Stimulated activated effector memory CD8-positive, alpha-beta T cell treated with anti-CD3 and anti-CD28 coated beads, Interleukin-12 subunit alpha, Interleukin-12 subunit beta, amount 100 ng/mL, for 72 hours (primary cell): ENCODE measurements at regions not wholly inside any gene's neighbourhood (a gene's known extent, or its start where the extent isn't known, plus 50 kb on each side); places are given as distances from the start of the nearest gene placed in this dataset.
A peak's percentile ranks its signal among the peaks of the same experiment; 100 is the strongest.
"Not testable (repeated sequence)": the region's sequence is repeated elsewhere in the genome, so short reads cannot be mapped to it uniquely, and the experiment has no call there.

Source experiments
- ATAC-seq: fragments of 150-1000 bp; cut with Tn5 transposase; 2 replicates; pipeline ENCODE4 v1.10.0; 2021
- DNase-seq, 2 donors: peaks; one replicate each; pipeline ENCODE4 v3.0.0; 2021 to 2022; ENCODE audit warnings: low spot score in 2 of 2
- H3K27ac Mint-ChIP-seq: one replicate; pipeline ENCODE4 v1.8.0; 2022; ENCODE audit warnings: mild to moderate bottlenecking, mixed read lengths
- H3K36me3 Mint-ChIP-seq: one replicate; pipeline ENCODE4 v1.8.0; 2022; ENCODE audit warnings: mild to moderate bottlenecking, mixed read lengths
- H3K4me1 Mint-ChIP-seq: one replicate; pipeline ENCODE4 v1.8.0; 2022; ENCODE audit warnings: mixed read lengths
- H3K4me3 Mint-ChIP-seq: one replicate; pipeline ENCODE4 v1.8.0; 2022; ENCODE audit warnings: mild to moderate bottlenecking, mixed read lengths
- H3K9me3 Mint-ChIP-seq: one replicate; pipeline ENCODE4 v1.8.0; 2022; ENCODE audit warnings: mixed read lengths

DNA sequence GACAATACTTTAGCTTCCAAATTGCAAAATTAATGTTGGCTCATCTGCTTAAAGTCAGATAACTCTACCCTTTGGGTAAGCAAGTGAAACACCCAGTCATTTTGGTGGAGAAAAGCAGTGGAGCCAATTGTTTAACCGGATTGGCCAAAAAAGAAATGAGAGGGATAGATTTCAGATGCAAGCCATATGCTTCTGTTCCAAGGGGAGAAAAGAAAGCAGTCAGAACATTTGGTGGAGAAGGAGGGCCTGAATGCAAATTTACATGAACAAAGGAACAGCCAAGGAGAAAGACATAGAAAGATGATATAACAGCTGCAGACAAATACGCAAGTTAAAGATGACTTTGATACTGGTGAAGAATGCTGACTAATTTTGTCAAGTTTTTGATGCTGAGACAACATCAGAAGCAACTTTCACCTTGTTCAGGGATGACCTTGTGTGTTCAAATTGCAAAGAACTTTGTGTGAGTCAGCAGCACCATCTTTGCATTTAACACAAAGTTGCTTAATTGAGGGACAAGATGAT lies 173.1 kb downstream of the TGFB2 start:
- Mint-ChIP-seq H3K27ac (no peak overlapping the region), H3K4me1 (no peaks in the 10 kb centered on the region), H3K9me3 (no peaks in the 10 kb centered on the region), H3K36me3 (no peaks in the 10 kb centered on the region), H3K4me3 (no peak overlapping the region)
- ATAC-seq (no peak), DNase-seq (no peak)

DNA sequence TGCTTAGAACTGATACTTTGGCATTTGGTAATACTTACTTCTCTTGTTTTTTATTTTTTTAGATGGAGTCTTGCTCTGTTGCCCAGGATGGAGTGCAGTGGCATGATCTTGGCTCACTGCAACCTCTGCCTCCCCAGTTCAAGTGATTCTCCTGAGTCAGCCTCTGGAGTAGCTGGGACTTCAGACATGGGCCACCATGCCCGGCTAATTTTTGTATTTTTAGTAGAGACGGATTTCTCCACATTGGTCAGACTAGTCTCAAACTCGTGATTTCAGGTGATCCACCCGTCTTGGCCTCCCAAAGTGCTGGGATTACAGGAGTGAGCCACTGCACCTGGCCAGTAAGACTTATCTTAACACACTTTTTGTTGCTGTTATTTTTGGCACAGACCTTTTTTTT lies 175.5 kb downstream of the TGFB2 start:
- not testable (repeated sequence) for ATAC-seq, H3K9me3 Mint-ChIP-seq, H3K36me3 Mint-ChIP-seq, DNase-seq, H3K4me1 Mint-ChIP-seq, H3K4me3 Mint-ChIP-seq, H3K27ac Mint-ChIP-seq

DNA sequence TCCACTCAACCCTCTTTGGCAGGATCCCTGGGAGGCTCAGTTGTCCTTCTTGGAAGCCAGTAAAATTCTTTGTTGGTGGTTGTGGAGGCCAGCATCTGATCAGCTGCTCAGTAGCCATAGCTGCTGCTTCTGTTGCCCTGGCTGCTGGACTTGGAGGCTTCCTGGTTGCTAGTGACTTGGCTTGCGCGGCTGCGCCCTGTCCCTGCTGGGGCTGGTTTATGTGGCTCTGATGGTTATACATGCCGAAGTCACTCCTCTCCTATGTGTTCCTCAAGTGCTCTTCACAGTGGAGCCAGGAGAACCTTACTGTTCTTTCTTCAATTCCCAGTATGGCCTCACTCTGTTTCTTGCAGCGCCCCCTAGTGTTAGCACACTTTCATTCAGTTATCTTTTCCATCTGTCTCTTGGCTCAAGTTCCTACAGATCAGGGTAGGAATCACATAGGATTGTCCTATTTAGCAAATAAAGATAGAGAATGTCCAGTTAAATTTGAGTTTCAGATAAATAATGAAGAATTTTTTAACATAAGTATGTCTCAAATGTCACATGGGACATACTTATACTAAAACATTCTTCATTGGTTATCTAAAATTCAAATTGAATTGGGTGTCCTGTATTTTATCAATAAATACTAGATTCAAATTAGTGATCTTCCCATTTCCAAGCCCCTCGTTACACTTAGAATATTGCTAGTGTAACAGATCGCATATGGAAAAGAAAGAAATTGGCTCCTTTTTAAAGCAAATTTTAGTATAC lies 176.5 kb downstream of the TGFB2 start:
- H3K4me1 Mint-ChIP-seq, result no peaks in the 10 kb centered on the region
- H3K36me3 Mint-ChIP-seq, result no peaks in the 10 kb centered on the region
- DNase-seq, result peak; percentile 26 to 63
- ATAC-seq, result no peak
- H3K4me3 Mint-ChIP-seq, result no peak overlapping the region
- no peaks in the 10 kb centered on the region for H3K9me3 Mint-ChIP-seq
- no peak overlapping the region for H3K27ac Mint-ChIP-seq

DNA sequence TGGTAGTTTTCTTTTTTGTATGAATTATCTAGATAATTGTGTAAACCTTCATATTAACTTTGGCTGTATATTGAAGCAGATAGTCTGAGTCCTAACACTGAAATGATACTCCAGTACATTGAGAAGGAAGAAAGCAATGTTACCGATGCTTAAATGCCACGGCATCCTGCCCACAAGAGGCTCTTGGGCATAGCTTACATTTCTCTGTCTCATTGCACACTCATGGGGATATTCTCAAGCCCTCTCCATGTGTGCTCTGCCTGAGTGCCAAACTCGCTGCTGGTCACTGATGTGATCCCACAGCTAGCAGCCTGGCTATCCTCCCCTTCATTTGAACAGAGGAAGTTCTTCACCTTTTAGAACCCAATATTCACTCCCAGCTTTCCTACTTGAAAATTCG lies 179.4 kb downstream of the TGFB2 start:
- no peak for DNase-seq
- Mint-ChIP-seq H3K4me3 (no peak overlapping the region), H3K4me1 (no peaks in the 10 kb centered on the region), H3K27ac (no peak overlapping the region), H3K36me3 (no peaks in the 10 kb centered on the region), H3K9me3 (no peaks in the 10 kb centered on the region)
- no peak for ATAC-seq

DNA sequence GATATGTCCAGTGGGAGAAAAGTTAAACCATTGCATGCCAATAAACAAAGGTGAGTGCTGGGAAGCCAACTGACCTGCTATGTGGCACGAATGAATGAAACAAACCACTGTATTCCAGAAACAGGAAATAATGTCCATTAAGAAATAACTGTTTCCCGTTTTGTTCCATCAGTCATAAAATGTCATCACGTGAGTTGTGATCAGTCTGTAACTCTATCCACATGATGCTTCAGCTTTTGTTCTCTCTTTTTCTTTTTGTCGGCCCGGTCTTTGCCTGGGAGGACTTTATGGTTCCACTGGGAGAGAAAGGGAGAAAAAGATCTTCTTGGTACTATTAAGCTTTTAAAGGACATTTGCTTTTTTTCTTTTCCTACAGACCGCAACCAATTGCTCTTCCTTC lies 179.9 kb downstream of the TGFB2 start:
- ATAC-seq, result no peak
- Mint-ChIP-seq H3K27ac (no peak overlapping the region), H3K9me3 (no peaks in the 10 kb centered on the region), H3K4me3 (no peak overlapping the region), H3K4me1 (no peaks in the 10 kb centered on the region), H3K36me3 (no peaks in the 10 kb centered on the region)
- no peak for DNase-seq

DNA sequence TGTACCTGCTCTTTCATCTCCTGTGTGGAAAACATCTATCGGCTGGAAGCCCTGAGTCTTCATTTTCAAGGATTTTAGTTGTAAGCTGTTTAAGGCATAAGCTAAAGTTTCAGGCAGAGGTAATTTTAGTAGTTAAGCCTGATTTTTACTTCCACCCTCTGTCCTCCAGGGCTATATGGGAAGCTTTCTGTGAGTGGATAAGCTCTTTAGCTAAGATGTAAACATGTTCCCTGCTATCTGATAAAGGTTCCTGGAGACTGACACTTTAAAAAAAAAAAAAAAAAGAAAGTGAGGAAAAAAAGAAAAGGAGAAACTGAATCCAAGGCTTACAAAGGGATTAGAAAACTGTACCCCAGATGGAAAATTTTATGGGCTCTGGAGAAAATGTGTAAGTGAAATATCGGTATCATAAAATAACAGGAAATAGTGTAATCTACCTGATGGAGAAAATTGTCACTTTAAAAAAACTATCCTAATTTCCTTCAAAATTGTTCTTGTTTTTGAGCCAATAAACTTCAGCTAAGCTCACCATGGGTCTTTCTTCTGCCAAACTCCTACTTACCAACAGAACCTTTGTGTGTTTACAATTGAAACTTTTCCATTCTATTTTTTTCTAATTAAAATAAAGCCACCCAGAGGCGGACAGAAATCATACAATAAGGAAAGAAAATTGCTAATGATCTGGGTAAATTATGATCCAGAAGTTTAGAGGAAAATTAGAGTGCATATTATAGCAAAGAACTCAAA lies 180.5 kb downstream of the TGFB2 start:
- H3K36me3 Mint-ChIP-seq, result no peaks in the 10 kb centered on the region
- no peaks in the 10 kb centered on the region for H3K4me1 Mint-ChIP-seq
- no peaks in the 10 kb centered on the region for H3K9me3 Mint-ChIP-seq
- DNase-seq (no peak), ATAC-seq (no peak)
- H3K4me3 Mint-ChIP-seq, result no peak overlapping the region
- no peak overlapping the region for H3K27ac Mint-ChIP-seq

DNA sequence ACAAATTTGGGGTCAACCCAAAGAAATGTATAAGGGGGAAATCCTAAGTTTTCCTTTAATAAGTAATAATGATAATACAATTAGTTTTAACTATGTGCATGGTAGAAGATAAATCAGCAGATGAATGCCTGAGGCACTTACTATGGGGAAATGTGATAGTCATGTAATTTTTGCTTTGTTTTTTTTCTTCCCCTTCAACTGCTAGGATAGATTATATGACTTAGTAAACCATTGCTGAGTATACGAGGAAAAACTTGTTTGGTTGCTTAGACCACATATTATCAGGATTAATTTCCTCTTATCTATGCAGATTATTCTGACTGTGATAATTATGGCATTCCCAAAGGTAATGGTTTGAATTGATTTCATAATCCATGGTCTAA lies 181.1 kb downstream of the TGFB2 start:
- no peak overlapping the region for H3K4me3 Mint-ChIP-seq
- no peak overlapping the region for H3K27ac Mint-ChIP-seq
- ATAC-seq, result no peak
- H3K4me1 Mint-ChIP-seq, result no peaks in the 10 kb centered on the region
- no peak for DNase-seq
- H3K9me3 Mint-ChIP-seq, result no peaks in the 10 kb centered on the region
- no peaks in the 10 kb centered on the region for H3K36me3 Mint-ChIP-seq

DNA sequence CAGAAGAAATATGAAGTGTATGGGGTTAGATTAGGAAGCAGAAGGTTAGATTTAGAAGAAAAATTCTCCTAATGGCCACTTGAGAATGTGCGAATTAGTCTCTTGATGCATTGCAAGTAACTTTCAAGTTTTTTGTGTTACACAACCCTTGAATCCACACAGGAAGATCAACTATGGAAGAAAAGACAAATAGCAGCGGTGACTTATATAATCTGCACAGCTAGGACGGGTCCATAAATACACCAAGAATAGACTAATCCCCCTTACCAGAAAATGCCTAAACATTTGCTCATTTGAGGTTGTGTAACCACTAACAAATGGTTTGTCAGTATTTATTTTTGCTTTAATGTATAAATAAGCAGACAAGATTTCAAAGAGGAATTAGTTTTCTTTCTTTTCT lies 182.6 kb downstream of the TGFB2 start:
- no peak for ATAC-seq
- no peaks in the 10 kb centered on the region for H3K9me3 Mint-ChIP-seq
- H3K27ac Mint-ChIP-seq, result no peak overlapping the region
- H3K36me3 Mint-ChIP-seq, result no peaks in the 10 kb centered on the region
- no peak overlapping the region for H3K4me3 Mint-ChIP-seq
- H3K4me1 Mint-ChIP-seq, result no peaks in the 10 kb centered on the region
- no peak for DNase-seq

DNA sequence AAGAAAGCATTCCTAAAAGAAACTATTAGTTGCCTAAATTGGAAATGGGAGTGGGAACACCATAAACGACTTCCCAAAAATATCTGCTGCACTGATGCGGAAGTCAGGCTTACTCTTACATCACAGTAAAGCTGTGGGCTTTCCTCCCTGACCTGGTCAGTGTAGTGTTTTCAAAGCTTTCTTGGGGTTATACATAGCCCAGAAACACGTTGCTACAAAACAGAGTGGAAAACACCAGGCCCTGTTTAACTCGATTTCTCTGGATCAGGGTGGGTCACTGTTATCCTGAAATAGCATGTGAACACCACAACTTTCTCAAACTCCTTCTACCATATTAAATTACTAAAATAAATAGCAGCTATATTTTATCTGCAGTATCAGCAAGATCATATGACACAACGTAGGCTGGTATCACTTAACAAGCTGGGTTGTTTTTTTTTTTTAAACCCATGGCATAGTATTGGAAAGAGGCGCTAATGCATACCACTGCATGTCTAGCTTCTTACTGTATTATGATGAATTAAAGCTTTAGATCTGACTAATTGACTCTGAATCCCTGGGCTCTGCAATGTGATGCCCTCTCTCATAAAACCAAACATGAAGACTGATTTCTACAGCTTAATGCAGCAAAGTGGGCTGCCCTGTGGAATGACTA lies 184.6 kb downstream of the TGFB2 start:
- Mint-ChIP-seq H3K36me3 (no peaks in the 10 kb centered on the region), H3K9me3 (peaks cover 3% of the 10 kb centered on the region), H3K4me3 (no peak overlapping the region), H3K27ac (no peak overlapping the region), H3K4me1 (no peaks in the 10 kb centered on the region)
- ATAC-seq (no peak), DNase-seq (no peak)

DNA sequence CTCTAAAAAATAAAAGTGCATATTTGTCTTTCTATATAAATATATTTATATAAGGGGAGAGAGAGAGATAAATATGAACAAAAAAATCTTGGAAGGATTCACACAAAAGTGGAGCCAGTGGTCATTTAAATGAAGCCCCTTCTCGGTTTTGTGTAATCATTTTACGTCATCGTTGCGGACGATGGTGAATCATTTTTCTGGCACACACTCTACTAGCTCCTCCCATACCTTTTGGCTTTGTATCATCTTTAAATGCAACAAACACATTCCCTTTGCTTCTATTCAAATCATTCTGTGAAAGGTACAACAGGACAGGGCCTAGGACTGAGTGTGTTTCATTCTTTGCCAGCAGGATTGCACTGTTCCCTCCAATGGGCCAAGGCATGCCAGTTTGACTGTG lies 186.8 kb downstream of the TGFB2 start:
- DNase-seq, result no peak
- ATAC-seq, result no peak
- no peak overlapping the region for H3K4me3 Mint-ChIP-seq
- peaks cover 3% of the 10 kb centered on the region for H3K9me3 Mint-ChIP-seq
- no peaks in the 10 kb centered on the region for H3K36me3 Mint-ChIP-seq
- H3K4me1 Mint-ChIP-seq, result no peaks in the 10 kb centered on the region
- H3K27ac Mint-ChIP-seq, result no peak overlapping the region

DNA sequence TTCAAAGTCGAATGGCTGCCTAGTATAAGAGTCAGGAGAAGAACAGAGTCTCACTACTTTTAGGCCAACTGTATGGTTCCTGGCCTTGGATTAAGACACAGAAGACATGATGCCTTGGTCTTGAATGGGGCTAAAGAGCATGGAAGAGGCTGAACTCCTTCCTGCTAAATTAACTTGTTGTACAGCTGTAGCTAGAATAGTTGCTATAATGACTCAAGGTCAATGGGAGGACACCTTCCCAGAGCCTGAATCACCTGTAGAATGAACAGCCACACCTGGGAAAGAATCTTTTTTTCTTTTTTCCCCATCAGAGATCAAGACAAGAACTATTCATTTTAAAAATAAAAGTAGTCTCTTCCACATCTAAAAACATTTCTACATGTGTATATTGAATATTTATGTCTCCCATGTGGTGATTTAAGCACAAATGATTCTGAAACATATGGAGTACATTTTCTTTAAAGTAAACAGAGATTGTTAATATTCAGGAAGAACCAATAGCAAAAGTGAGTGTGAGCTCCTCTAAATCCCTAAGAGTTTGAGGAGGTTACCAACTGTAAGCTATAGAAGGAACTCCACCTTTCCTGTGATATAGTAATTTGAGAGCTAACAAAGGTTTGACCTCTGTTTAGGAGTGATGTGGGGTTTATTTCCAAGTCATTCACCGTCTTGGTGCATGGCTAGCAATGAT lies 191.3 kb downstream of the TGFB2 start:
- H3K9me3 Mint-ChIP-seq, result peaks cover 3% of the 10 kb centered on the region
- ATAC-seq, result no peak
- no peak for DNase-seq
- no peaks in the 10 kb centered on the region for H3K36me3 Mint-ChIP-seq
- no peaks in the 10 kb centered on the region for H3K4me1 Mint-ChIP-seq
- no peak overlapping the region for H3K27ac Mint-ChIP-seq
- H3K4me3 Mint-ChIP-seq, result no peak overlapping the region

DNA sequence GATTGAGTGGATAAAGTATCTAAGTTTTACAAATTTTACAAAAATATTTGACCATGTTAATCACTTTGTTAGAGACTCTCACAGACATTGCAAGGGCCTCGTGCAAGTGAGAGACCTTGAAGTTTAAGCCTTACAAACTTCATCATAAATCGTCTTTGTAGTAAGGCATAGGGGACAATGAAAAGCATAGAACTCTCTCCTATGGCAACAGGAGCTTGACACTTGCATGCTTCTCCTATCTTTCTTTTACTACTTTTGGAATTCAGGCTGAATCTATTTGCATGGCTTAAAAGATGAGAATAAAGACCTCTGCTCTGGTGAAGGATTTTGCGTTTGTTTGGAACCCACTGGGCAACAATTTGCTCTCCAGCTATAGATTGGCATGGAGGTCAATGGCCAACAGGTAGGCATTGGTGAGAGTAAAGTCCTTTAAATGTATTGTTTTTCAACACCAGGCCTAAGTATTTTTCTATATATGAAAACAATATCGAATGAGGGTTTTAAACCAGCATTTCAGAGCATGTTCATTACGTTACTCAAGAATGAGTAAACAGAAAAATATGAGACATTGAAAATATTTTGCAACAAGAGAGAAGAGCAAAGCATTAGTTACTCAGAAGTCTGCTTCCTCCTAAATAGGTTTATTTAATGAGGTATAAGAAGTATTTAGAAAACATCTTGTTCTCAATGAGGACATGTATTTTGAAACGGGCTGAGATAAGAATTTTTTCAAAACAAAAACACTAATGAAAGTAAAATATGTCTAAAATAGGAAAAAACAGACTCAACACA lies 192.2 kb downstream of the TGFB2 start:
- no peak for ATAC-seq
- Mint-ChIP-seq H3K27ac (no peak overlapping the region), H3K4me1 (no peaks in the 10 kb centered on the region)

DNA sequence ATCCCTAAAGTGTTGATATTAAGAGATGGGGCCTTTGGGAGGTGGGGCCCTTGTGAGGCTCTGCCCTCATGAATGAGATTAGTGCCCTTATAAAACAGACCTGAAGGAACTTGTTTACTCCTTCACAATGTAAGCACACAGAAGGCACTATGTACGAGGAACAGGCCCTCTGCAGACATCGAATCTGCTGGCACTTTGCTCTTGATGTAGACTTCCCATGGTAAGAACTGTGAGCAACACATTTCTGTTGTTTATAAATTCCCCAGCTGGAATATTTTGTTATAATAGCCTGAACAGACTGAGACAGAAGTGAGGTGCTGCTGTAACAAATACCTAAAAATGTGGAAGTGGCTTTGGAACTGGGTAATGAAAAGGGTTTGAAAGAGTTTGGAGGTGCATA lies 193.2 kb downstream of the TGFB2 start:
- no peaks in the 10 kb centered on the region for H3K4me1 Mint-ChIP-seq
- DNase-seq, result no peak
- peaks cover 1% of the 10 kb centered on the region for H3K9me3 Mint-ChIP-seq
- H3K36me3 Mint-ChIP-seq, result no peaks in the 10 kb centered on the region
- H3K4me3 Mint-ChIP-seq, result no peak overlapping the region
- no peak for ATAC-seq
- no peak overlapping the region for H3K27ac Mint-ChIP-seq

More for the DNA sequence above, 192.2 kb downstream of the TGFB2 start:
- DNase-seq, result no peak
- Mint-ChIP-seq H3K4me3 (no peak overlapping the region), H3K36me3 (no peaks in the 10 kb centered on the region), H3K9me3 (peaks cover 3% of the 10 kb centered on the region)

DNA sequence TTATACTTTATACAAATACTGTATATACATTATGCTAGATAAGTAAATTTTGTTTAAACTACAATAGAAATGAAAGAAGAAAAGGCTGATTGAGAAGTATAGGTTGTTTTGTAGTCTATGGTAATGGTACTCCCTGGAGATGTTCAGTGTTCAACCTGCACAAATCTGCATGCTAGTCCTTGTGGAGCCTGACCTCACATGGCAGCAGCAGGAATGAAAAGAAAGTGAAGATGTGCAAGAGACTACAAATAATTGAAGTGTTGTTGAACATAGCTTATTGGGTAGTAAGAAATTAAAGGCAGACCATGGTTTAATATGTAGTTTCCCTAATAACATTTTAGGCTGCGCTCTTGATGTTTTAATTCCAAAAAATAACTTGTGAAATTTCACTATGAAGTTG lies 201.2 kb downstream of the TGFB2 start:
- Mint-ChIP-seq H3K27ac (no peak overlapping the region), H3K9me3 (no peaks in the 10 kb centered on the region), H3K4me1 (no peaks in the 10 kb centered on the region), H3K4me3 (no peak overlapping the region), H3K36me3 (no peaks in the 10 kb centered on the region)
- DNase-seq, result no peak
- no peak for ATAC-seq
